ENCODE measurements at regions not wholly inside any gene's neighbourhood (a gene's known extent, or its start where the extent isn't known, plus 50 kb on each side); places are given as distances from the start of the nearest gene placed in this dataset.

- no peak for TF ChIP-seq CTCF (IDR thresholded peaks at IDR 0.05)
- no peak for TF ChIP-seq POLR2A (IDR thresholded peaks at IDR 0.05)
- no peak for TF ChIP-seq EP300 (IDR thresholded peaks at IDR 0.05)
- intact Hi-C loops (cut with DNase I) = no loop called here
- no peaks in the 10 kb centered on the region for H3K4me1 ChIP-seq (ENCODE audit: insufficient read depth)
- H3K4me3 ChIP-seq = no peak overlapping the region
- no peak for DNase-seq
- no peaks in the 10 kb centered on the region for H3K9me3 ChIP-seq
- H3K27me3 ChIP-seq = no peaks in the 10 kb centered on the region
- no peak overlapping the region for H3K27ac ChIP-seq
- WGBS, 3 donors = 71 to 89% (median 85%) methylated on average over 4 of the region's 4 CpGs
- H3K36me3 ChIP-seq = no peaks in the 10 kb centered on the region
Observed at GRCh38 chr18:54100920-54101470, 123.5 kb downstream of the MBD2 start.

- Histone ChIP-seq H3K27ac (no peak overlapping the region), H3K4me3 (no peak overlapping the region), H3K27me3 (no peaks in the 10 kb centered on the region), H3K4me1 (ENCODE audit: insufficient read depth) (no peaks in the 10 kb centered on the region), H3K36me3 (no peaks in the 10 kb centered on the region), H3K9me3 (no peaks in the 10 kb centered on the region)
- no peak for DNase-seq
- WGBS, 3 donors = 85 to 92% (median 90%) methylated on average over 2 of the region's 2 CpGs
- TF ChIP-seq POLR2A (IDR thresholded peaks at IDR 0.05) (no peak), EP300 (IDR thresholded peaks at IDR 0.05) (no peak), CTCF (IDR thresholded peaks at IDR 0.05) (no peak)
- intact Hi-C loops (cut with DNase I) = no loop called here
Observed at GRCh38 chr18:54100466-54100865, 124.0 kb downstream of the MBD2 start.

GRCh38 chr18:54094474-54094873 lies 130.0 kb downstream of the MBD2 start:
- Histone ChIP-seq H3K27me3 (no peaks in the 10 kb centered on the region), H3K4me3 (no peak overlapping the region), H3K27ac (no peak overlapping the region), H3K9me3 (no peaks in the 10 kb centered on the region), H3K4me1 (ENCODE audit: insufficient read depth) (no peaks in the 10 kb centered on the region), H3K36me3 (no peaks in the 10 kb centered on the region)
- no peak for DNase-seq
- TF ChIP-seq POLR2A (IDR thresholded peaks at IDR 0.05) (no peak), EP300 (IDR thresholded peaks at IDR 0.05) (no peak), CTCF (IDR thresholded peaks at IDR 0.05) (no peak)
- intact Hi-C loops (cut with DNase I) = no loop called here
- 86 to 98% (median 95%) methylated on average over 4 of the region's 4 CpGs for WGBS, 3 donors

GRCh38 chr18:54090856-54091255 lies 133.6 kb downstream of the MBD2 start:
- WGBS, 3 donors = 23 to 56% (median 49%) methylated on average over 2 of the region's 2 CpGs
- no peaks in the 10 kb centered on the region for H3K27me3 ChIP-seq
- intact Hi-C loops (cut with DNase I) = no loop called here
- H3K9me3 ChIP-seq = no peaks in the 10 kb centered on the region
- H3K27ac ChIP-seq = no peak overlapping the region
- TF ChIP-seq CTCF (IDR thresholded peaks at IDR 0.05) (no peak), POLR2A (IDR thresholded peaks at IDR 0.05) (no peak), EP300 (IDR thresholded peaks at IDR 0.05) (no peak)
- no peak for DNase-seq
- no peaks in the 10 kb centered on the region for H3K4me1 ChIP-seq (ENCODE audit: insufficient read depth)
- no peak overlapping the region for H3K4me3 ChIP-seq
- no peaks in the 10 kb centered on the region for H3K36me3 ChIP-seq

Data from ovary (tissue), 7 donors.